ENCODE measurements at regions not wholly inside any gene's neighbourhood (a gene's known extent, or its start where the extent isn't known, plus 50 kb on each side); places are given as distances from the start of the nearest gene placed in this dataset.

- TF ChIP-seq ZNF646 (CRISPR knock-in tag; IDR thresholded peaks at IDR 0.05) (no peak), IKZF5 (CRISPR knock-in tag; IDR thresholded peaks at IDR 0.05) (no peak)
Measured at GRCh38 chr7:124553502-124553901, 212.1 kb downstream of the GPR37 start.
